ENCODE measurements at regions not wholly inside any gene's neighbourhood (a gene's known extent, or its start where the extent isn't known, plus 50 kb on each side); places are given as distances from the start of the nearest gene placed in this dataset.

- TF ChIP-seq CTCF (IDR thresholded peaks at IDR 0.05; ENCODE audit: insufficient read depth, low read length) = no peak
- no peak for TF ChIP-seq POLR2AphosphoS5 (IDR thresholded peaks at IDR 0.05; ENCODE audit: low read depth)
- TF ChIP-seq SPI1 (IDR thresholded peaks at IDR 0.05; ENCODE audit: borderline replicate concordance, low read depth) = no peak
- no peak for TF ChIP-seq REST (IDR thresholded peaks at IDR 0.05; ENCODE audit: insufficient replicate concordance, low read depth)
These were observed 69.1 kb upstream of the NREP start for GRCh38 chr5:111826064-111826463.
